SK-N-MC (cell line): ENCODE measurements at regions not wholly inside any gene's neighbourhood (a gene's known extent, or its start where the extent isn't known, plus 50 kb on each side); places are given as distances from the start of the nearest gene placed in this dataset.
"Not testable (repeated sequence)": the region's sequence is repeated elsewhere in the genome, so short reads cannot be mapped to it uniquely, and the experiment has no call there.

Source experiments
- DNase-seq: peaks from one replicate; pipeline ENCODE4 v3.0.0-alpha.2; 2011; ENCODE audit warnings: low read depth, low spot score
- H3K27ac ChIP-seq: fragments of 200-600 bp; sonication (generic); 2 replicates; pipeline ENCODE4 v1.5.1; 2016; ENCODE audit warnings: mixed run types
- H3K36me3 ChIP-seq: fragments of 200-600 bp; sonication (generic); 2 replicates; pipeline ENCODE4 v1.6.1; 2017; ENCODE audit warnings: antibody characterized with exemption, low read length, mixed read lengths; ENCODE audit not compliant: insufficient read depth
- H3K4me3 ChIP-seq: fragments of 200-600 bp; sonication (generic); 2 replicates; pipeline ENCODE4 v1.5.1; 2016
- H3K9ac ChIP-seq: fragments of 200-600 bp; sonication (generic); 2 replicates; pipeline ENCODE4 v1.8.0; 2017; ENCODE audit warnings: mixed run types, mixed read lengths; ENCODE audit not compliant: insufficient read length
- H3K9me3 ChIP-seq: fragments of 200-600 bp; sonication (generic); 2 replicates; pipeline ENCODE4 v1.6.1; 2017; ENCODE audit warnings: low read depth, mild to moderate bottlenecking, antibody characterized with exemption, low read length, moderate library complexity, mixed read lengths
- EZH2 ChIP-seq: fragments of 200-600 bp; sonication (generic); IDR thresholded peaks from one replicate; pipeline ENCODE4 v1.6.1; 2017; ENCODE audit warnings: antibody characterized with exemption
- FOXP2 ChIP-seq: optimal IDR thresholded peaks from 2 replicates; pipeline ENCODE3; 2011; ENCODE audit warnings: mild to moderate bottlenecking, moderate library complexity; ENCODE audit not compliant: insufficient read depth; ENCODE audit errors: extremely low read length, control extremely low read depth
- POLR2AphosphoS5 ChIP-seq: IDR thresholded peaks from 2 replicates; pipeline ENCODE4 v1.6.1; 2012; ENCODE audit warnings: mild to moderate bottlenecking, low read depth, low read length, borderline replicate concordance

- Histone ChIP-seq H3K27ac (no peak overlapping the region), H3K9ac (no peak overlapping the region), H3K9me3 (no peaks in the 10 kb centered on the region), H3K4me3 (no peak overlapping the region), H3K36me3 (no peaks in the 10 kb centered on the region)
- TF ChIP-seq POLR2AphosphoS5 (no peak), EZH2 (no peak), FOXP2 (no peak)
- no peak for DNase-seq
Measured at GRCh38 chr2:52445686-52446085, 1321.9 kb upstream of the CHAC2 start.

GRCh38 chr2:52431352-52431760 is 1336.2 kb upstream of the CHAC2 start:
- DNase-seq = no peak
- no peak overlapping the region for H3K27ac ChIP-seq
- TF ChIP-seq FOXP2 (no peak), POLR2AphosphoS5 (no peak)
- H3K9ac ChIP-seq = no peak overlapping the region
- H3K36me3 ChIP-seq = no peaks in the 10 kb centered on the region
- H3K9me3 ChIP-seq = no peaks in the 10 kb centered on the region
- H3K4me3 ChIP-seq = no peak overlapping the region

DNA sequence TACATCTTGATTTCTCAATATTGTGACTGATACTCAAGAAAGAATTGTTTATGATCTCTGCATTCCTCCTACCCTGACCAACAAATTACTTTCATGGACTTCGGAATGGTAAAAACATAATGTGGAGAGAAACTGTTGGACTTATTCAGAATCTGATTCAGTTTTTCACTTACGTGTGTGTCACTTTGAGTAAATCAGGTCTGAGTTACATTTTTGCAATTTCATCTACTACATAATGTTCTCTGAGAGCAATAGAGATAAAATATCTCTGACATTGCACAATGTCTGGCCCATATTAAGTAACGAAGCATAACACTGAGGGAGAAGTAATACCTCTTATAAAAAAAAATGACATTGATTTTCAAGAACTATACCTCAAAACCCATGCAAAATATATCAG is 1337.9 kb upstream of the CHAC2 start:
- Histone ChIP-seq H3K4me3 (no peak overlapping the region), H3K36me3 (no peaks in the 10 kb centered on the region), H3K9ac (no peak overlapping the region), H3K27ac (no peak overlapping the region), H3K9me3 (no peaks in the 10 kb centered on the region)
- TF ChIP-seq EZH2 (no peak), FOXP2 (no peak), POLR2AphosphoS5 (no peak)
- no peak for DNase-seq

DNA sequence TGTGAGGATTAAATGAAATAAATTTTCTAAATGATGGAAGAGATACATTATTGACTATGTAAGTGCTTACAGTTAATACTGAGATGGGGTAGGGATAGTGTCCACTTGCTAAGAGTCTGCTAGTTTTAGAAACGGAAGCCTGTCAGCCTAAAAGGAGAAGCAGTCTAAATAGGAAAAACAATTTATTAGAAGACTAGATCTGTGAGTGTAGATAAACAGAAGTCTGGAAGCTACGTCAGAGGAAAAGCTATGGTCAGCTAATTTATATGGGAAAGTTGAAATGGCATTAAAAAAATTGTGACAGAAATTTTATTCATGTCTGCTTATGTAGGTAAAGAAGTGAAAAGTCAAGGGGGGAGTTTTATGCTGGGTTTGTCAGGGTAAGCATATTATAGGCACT is 1338.4 kb upstream of the CHAC2 start:
- TF ChIP-seq EZH2 (no peak), POLR2AphosphoS5 (no peak), FOXP2 (no peak)
- Histone ChIP-seq H3K9ac (no peak overlapping the region), H3K4me3 (no peak overlapping the region), H3K9me3 (no peaks in the 10 kb centered on the region), H3K36me3 (no peaks in the 10 kb centered on the region), H3K27ac (no peak overlapping the region)
- no peak for DNase-seq

GRCh38 chr2:52428224-52428623 is 1339.4 kb upstream of the CHAC2 start:
- no peak for DNase-seq
- no peak for TF ChIP-seq FOXP2
- TF ChIP-seq POLR2AphosphoS5 = no peak
- H3K4me3 ChIP-seq = no peak overlapping the region
- H3K9me3 ChIP-seq = no peaks in the 10 kb centered on the region
- H3K36me3 ChIP-seq = no peaks in the 10 kb centered on the region
- H3K27ac ChIP-seq = no peak overlapping the region
- H3K9ac ChIP-seq = no peak overlapping the region

DNA sequence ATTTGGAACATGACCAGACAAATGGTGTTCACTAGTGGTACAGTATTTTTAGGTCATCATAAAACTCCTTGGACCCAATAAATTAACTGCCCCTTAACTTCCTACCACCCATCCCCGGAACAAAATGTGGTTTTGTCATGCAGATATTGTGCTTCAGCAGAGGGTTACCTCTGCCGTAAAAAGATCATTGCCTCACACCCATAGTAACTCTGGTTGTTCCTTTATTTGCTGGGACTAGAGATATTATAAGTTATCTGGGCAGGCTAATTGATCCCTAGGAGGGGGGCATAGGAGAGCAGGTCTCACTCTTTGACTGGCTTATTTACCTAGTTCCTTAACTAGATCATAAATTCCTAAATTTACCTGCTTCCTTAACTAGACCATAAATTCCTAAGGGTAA is 1343.9 kb upstream of the CHAC2 start:
- no peak for DNase-seq
- H3K4me3 ChIP-seq = no peak overlapping the region
- no peaks in the 10 kb centered on the region for H3K36me3 ChIP-seq
- TF ChIP-seq FOXP2 = no peak
- no peak for TF ChIP-seq EZH2
- no peak overlapping the region for H3K9ac ChIP-seq
- no peaks in the 10 kb centered on the region for H3K9me3 ChIP-seq
- no peak overlapping the region for H3K27ac ChIP-seq

GRCh38 chr2:52423111-52423510 is 1344.5 kb upstream of the CHAC2 start:
- no peak overlapping the region for H3K9ac ChIP-seq
- H3K9me3 ChIP-seq = no peaks in the 10 kb centered on the region
- H3K36me3 ChIP-seq = no peaks in the 10 kb centered on the region
- no peak overlapping the region for H3K27ac ChIP-seq
- DNase-seq = no peak
- no peak for TF ChIP-seq FOXP2
- TF ChIP-seq POLR2AphosphoS5 = no peak
- no peak for TF ChIP-seq EZH2
- no peak overlapping the region for H3K4me3 ChIP-seq

DNA sequence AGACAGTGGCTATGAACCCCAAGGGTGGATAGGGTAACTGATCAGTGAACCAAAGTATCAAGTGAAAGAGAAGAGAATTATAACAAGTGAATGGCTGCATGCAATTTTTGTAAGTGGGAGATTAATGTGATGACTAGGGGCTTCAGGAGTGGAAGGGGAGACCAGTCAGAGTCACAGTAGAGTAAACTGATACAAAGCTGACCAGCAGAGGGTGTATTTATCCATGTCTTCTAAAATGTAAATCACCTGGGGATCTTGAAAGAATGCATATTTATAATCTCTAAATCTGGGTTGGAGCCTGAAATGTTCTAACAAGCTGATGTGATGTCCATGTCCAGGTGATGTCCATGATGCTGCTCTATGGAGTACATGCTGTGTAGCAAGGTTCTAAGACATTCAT is 1351.3 kb upstream of the CHAC2 start:
- Histone ChIP-seq H3K27ac (no peak overlapping the region), H3K9me3 (no peaks in the 10 kb centered on the region), H3K9ac (no peak overlapping the region), H3K4me3 (no peak overlapping the region), H3K36me3 (no peaks in the 10 kb centered on the region)
- DNase-seq = no peak
- TF ChIP-seq FOXP2 = no peak
- no peak for TF ChIP-seq POLR2AphosphoS5
- no peak for TF ChIP-seq EZH2

- no peak overlapping the region for H3K9ac ChIP-seq
- TF ChIP-seq POLR2AphosphoS5 (no peak), FOXP2 (no peak), EZH2 (no peak)
- DNase-seq = no peak
- no peak overlapping the region for H3K27ac ChIP-seq
- H3K9me3 ChIP-seq = no peaks in the 10 kb centered on the region
- no peaks in the 10 kb centered on the region for H3K36me3 ChIP-seq
- H3K4me3 ChIP-seq = no peak overlapping the region
Measured at GRCh38 chr2:52414561-52415295, 1352.9 kb upstream of the CHAC2 start.

DNA sequence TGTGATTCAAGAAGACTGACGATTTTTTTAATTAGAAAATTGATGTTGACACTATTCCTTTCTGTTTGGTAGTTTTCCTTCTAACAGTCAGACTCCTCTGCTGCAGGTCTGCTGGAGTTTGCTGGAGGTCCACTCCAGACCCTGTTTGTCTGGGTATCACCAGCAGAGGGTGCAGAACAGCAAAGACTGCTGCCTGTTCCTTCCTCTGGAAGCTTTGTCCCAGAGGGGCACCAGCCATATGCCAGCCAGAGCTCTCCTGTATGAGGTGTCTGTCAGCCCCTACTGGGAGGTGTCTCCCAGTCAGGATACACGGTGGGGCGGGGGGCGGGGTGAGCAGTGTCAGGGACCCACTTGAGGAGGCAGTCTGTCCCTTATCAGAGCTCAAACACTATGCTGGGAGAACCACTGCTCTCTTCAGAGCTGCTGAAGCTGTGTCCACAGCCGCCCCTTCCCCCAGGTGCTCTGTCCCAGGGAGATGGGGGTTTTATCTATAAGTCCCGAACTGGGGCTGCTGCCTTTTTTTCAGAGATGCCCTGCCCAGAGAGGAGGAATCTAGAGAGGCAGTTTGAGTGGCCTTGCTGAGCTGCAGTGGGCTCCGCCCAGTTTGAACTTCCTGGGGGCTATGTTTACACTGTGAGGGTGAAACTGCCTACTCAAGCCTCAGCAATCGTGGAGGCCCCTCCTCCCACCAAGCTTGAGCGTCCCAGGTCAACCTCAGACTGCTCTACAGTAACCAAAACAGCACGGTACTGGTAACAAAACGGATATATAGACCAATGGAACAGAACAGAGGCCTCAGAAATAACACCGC is 1358.1 kb upstream of the CHAC2 start:
- H3K36me3 ChIP-seq, H3K9me3 ChIP-seq, H3K27ac ChIP-seq, H3K9ac ChIP-seq, DNase-seq, H3K4me3 ChIP-seq: not testable (repeated sequence)
